Fibroblast of skin of abdomen (primary cell): ENCODE measurements at regions not wholly inside any gene's neighbourhood (a gene's known extent, or its start where the extent isn't known, plus 50 kb on each side); places are given as distances from the start of the nearest gene placed in this dataset.
"Not testable (repeated sequence)": the region's sequence is repeated elsewhere in the genome, so short reads cannot be mapped to it uniquely, and the experiment has no call there.

Experiments
- DNase-seq: peaks from one replicate; pipeline ENCODE4 v3.0.0-alpha.2; 2013

GRCh38 chrX:143455046-143455445 is 62.2 kb downstream of the SPANXN3 start:
- no peak for DNase-seq

DNA sequence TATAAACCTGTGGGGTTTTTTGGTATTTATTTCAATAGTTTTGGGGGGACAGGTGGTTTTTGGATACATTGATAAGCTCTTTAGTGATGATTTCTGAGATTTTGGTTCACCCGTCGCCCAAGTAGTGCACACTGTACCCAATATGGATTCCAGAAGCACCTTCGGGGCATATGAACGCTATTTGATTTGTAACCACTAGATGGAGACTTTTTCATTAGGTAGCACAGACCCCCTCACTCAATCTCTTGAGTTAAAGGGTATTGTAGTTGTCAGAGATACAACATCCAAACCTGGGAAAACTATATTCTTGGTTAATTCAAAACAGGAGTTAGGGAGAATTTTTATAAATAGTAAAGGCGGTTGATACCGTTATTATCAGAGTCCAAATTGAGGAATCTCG is 79.8 kb downstream of the SPANXN3 start:
- DNase-seq = no peak

DNA sequence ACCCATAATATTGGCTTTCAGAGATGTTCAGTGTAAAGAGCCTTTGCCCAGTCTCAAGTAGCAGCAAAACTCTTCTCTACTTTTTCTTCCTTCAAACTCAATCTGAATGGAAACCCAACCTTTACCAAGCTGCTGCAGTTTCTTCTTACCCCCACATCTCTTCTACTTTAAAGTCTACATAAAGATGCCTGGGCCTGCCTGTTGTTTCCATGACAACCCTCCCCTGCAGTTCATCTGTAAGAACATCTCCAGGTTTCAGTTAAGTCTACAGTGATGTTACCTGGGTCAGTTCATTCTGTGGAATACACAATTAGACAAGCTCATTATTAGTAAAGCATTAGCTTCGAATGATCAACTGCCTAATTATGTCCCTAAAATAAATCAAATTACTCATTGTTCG is 81.4 kb downstream of the SPANXN3 start:
- no peak for DNase-seq

GRCh38 chrX:143429811-143430210 is 87.5 kb downstream of the SPANXN3 start:
- no peak for DNase-seq

DNA sequence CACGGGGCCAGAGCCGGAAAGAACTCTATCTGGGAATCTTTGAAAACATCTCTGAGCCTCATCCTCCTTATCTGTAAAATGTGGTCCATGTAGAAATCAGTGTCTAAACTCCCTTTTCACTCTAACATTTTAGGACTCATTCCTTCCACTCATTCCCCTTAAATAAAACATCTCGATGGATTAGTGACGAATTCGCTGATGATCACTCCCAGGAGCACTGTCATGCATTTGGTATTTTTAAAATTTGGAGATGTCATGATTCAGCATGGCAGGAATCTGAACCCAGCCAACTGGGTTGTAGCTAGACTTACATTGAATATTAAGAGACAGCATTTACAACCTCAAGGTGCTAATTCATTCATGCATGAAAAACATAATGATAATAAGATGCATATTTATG is 88.1 kb downstream of the SPANXN3 start:
- peak; percentile 60 for DNase-seq

GRCh38 chrX:143401160-143401559 is 116.1 kb downstream of the SPANXN3 start:
- DNase-seq = no peak

- no peak for DNase-seq
Observed at GRCh38 chrX:143378851-143379250, 138.4 kb downstream of the SPANXN3 start.

GRCh38 chrX:143363419-143363818 is 153.9 kb downstream of the SPANXN3 start:
- DNase-seq = no peak

DNA sequence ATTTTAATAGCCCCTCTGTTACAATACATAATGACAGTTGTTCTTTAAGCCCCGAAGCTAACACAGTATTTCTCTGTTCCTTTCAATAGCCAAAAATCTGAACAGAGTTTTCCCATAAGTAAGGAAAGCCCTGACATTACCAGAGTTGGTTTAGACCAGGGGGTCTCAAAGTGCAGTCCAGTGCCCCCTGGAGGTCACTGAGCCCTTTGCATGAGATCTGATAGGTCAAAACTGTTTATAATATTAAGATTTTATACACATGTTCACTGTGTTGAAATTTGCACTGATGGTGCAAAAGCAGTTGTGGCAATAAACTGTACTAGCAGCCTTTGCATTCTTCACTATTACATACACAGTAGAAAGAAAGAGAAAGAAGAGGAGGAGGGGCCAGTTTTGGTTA is 177.1 kb downstream of the SPANXN3 start:
- DNase-seq = no peak

- no peak for DNase-seq
Observed at GRCh38 chrX:143336261-143336660, 181.0 kb downstream of the SPANXN3 start.

- no peak for DNase-seq
Observed at GRCh38 chrX:143319526-143319925, 197.7 kb downstream of the SPANXN3 start.

GRCh38 chrX:143318857-143319256 is 198.4 kb downstream of the SPANXN3 start:
- DNase-seq = not testable (repeated sequence)

GRCh38 chrX:143306991-143307937 is 210.0 kb downstream of the SPANXN3 start:
- DNase-seq = no peak

GRCh38 chrX:143304518-143304917 is 212.8 kb downstream of the SPANXN3 start:
- no peak for DNase-seq

DNA sequence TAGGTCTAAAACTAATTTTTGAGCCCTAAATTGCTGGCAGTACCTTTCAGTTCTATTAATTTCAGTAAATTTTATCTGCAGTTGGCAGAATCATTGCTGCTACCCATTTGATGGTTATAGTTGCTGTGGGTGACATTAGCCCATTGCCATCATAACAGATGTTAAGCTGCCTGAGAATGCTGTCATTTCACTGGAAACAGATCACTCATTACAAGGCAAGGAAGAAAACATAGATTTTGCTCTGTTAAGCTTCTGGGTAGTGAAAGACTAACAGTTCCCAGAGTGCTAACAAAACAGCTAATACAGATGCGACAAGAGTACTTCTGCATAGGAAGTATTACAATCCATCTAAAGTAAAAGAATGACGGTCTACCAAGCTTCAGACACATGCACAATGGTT is 213.2 kb downstream of the SPANXN3 start:
- no peak for DNase-seq

DNA sequence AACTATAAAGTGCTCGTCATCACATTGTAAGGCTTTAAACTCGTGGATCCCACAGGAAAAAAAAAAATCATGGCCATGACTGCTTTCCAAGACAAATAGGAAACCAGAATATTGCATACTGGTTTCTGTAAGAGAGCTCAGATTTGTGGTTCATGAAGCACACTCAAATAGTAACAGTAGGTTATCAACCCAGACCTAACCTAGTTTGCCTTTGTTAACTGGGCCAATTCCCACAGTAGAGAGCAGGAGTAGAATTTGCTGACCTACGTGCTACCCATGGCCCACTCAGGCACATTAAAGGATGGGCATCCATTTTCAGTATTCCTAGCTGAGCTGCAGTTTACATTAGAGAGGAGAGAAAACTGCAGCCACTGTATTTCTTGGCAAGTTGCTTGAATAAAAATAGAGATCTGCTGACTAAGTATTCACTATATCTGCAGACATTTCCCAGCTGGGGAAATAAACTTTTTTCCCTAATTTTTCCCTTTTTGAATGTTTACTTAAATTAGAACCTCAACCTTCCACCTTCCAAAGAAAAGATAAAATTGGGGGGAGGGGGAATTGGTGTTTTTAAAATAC is 218.5 kb downstream of the SPANXN3 start:
- no peak for DNase-seq

DNA sequence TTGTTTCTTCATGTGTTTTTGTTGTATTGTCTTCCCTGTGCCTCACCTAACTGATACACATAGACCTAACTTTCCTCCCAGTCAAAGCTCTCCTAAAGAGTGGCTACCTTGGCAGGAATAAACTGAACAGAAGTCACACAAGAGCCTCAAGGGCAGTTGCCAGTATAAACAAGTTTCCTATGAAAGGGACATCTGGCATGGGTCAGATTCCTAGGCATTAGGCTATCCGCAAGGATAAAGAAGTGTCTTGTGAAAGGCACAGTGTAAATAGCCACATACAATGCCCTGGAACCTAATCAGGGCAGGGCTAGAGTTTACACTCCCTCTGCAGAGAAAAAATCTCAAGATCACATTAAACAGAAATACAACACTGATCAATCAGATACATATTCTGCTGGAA is 220.8 kb downstream of the SPANXN3 start:
- no peak for DNase-seq

GRCh38 chrX:143287236-143287635 is 230.0 kb downstream of the SPANXN3 start:
- DNase-seq = no peak

DNA sequence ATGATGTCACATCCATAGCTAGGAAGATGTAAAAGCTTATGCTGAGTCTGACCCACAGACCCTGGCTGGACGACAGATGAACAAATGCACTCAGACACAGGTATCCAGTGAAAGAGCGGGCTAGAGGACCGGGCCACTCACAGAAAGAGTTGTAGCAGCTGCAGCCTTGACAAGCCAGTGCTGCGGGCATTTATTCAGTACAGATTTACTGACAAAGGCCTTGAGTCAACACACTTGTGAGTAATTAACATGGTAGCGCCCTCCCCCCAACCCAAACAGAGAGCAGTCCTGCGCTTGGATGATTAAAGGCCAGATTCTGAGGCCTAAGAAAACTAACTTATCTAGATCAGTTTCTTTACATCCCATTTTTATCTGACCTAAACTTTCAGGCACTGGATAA is 244.6 kb downstream of the SPANXN4 start:
- no peak for DNase-seq

GRCh38 chrX:143244593-143244992 is 218.9 kb downstream of the SPANXN4 start:
- not testable (repeated sequence) for DNase-seq

DNA sequence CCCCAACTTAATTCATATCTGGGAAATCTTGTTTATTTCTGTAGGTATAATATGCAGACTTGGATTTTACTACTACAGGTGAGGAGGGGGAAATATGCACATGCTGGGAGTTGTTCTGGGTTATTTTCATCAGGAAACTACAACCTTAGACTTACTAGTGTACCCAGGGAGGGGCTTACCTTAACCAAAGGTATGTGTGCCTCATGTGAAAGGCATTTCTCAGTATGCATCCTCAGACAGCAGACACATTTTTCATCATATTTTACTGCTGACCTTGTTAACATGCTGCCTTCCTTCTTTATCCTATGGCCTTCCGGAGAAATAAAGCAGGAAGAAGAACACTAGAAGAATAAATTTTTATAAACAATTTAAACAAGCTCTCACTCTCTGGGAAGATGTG is 214.9 kb downstream of the SPANXN4 start:
- no peak for DNase-seq

GRCh38 chrX:143231492-143231891 is 205.8 kb downstream of the SPANXN4 start:
- no peak for DNase-seq

GRCh38 chrX:143228600-143228999 is 202.9 kb downstream of the SPANXN4 start:
- DNase-seq = not testable (repeated sequence)

- no peak for DNase-seq
Observed at GRCh38 chrX:143206966-143207365, 181.2 kb downstream of the SPANXN4 start.
